NCI-H1092 (cell line): ENCODE measurements at regions not wholly inside any gene's neighbourhood (a gene's known extent, or its start where the extent isn't known, plus 50 kb on each side); places are given as distances from the start of the nearest gene placed in this dataset.

Source experiments
- DNase-seq: peaks from one replicate; lab custom pipeline; 2025; lab: John Stamatoyannopoulos, UW

GRCh38 chr2:133811409-133812125, 243.3 kb upstream of the NCKAP5 start:
- no peak for DNase-seq

GRCh38 chr2:133812826-133813617, 244.8 kb upstream of the NCKAP5 start:
- DNase-seq: no peak

GRCh38 chr2:133814890-133815289, 246.6 kb upstream of the NCKAP5 start:
- DNase-seq: no peak

- DNase-seq: no peak
Measured at GRCh38 chr2:133816037-133816436, 247.8 kb upstream of the NCKAP5 start.

GRCh38 chr2:133817680-133818566, 249.7 kb upstream of the NCKAP5 start:
- no peak for DNase-seq

GRCh38 chr2:133818661-133819060, 250.4 kb upstream of the NCKAP5 start:
- no peak for DNase-seq

- no peak for DNase-seq
Measured at GRCh38 chr2:133819906-133820305, 251.6 kb upstream of the NCKAP5 start.

GRCh38 chr2:133821107-133821760, 253.0 kb upstream of the NCKAP5 start:
- DNase-seq: no peak

- no peak for DNase-seq
Measured at GRCh38 chr2:133822517-133823225, 254.4 kb upstream of the NCKAP5 start.

- no peak for DNase-seq
Measured at GRCh38 chr2:133823226-133823550, 254.9 kb upstream of the NCKAP5 start.

- no peak for DNase-seq
Measured at GRCh38 chr2:133824869-133825268, 256.6 kb upstream of the NCKAP5 start.

- DNase-seq: no peak
Measured at GRCh38 chr2:133825778-133826177, 257.5 kb upstream of the NCKAP5 start.

GRCh38 chr2:133828913-133829312, 260.6 kb upstream of the NCKAP5 start:
- DNase-seq: no peak

GRCh38 chr2:133829450-133830020, 261.3 kb upstream of the NCKAP5 start:
- no peak for DNase-seq

GRCh38 chr2:133833746-133834145, 265.5 kb upstream of the NCKAP5 start:
- no peak for DNase-seq

- no peak for DNase-seq
Measured at GRCh38 chr2:133835821-133836619, 267.8 kb upstream of the NCKAP5 start.

GRCh38 chr2:133836691-133837345, 268.6 kb upstream of the NCKAP5 start:
- no peak for DNase-seq

GRCh38 chr2:133837441-133838094, 269.3 kb upstream of the NCKAP5 start:
- DNase-seq: no peak
